NB4 (cell line): ENCODE measurements at regions not wholly inside any gene's neighbourhood (a gene's known extent, or its start where the extent isn't known, plus 50 kb on each side); places are given as distances from the start of the nearest gene placed in this dataset.

Experiments
- CTCF ChIP-seq: IDR thresholded peaks from one replicate; pipeline ENCODE4 v1.5.1; 2012; ENCODE audit warnings: low read depth, low read length
- MYC ChIP-seq: IDR thresholded peaks from 2 replicates; pipeline ENCODE4 v1.6.1; 2011; ENCODE audit warnings: low read depth, low read length
- POLR2A ChIP-seq: IDR thresholded peaks from 2 replicates; pipeline ENCODE4 v1.6.1; 2011; ENCODE audit warnings: mild to moderate bottlenecking; ENCODE audit not compliant: insufficient read length; ENCODE audit errors: extremely low read depth

- TF ChIP-seq CTCF (no peak), MYC (no peak), POLR2A (no peak)
Observed at GRCh38 chr5:124878583-124879342, 132.3 kb upstream of the ZNF608 start.
